ENCODE measurements at regions not wholly inside any gene's neighbourhood (a gene's known extent, or its start where the extent isn't known, plus 50 kb on each side); places are given as distances from the start of the nearest gene placed in this dataset.

GRCh38 chr15:96560246-96560895 is 229.9 kb downstream of the NR2F2 start:
- no peak for TF ChIP-seq TAF1 (IDR thresholded peaks at IDR 0.05; ENCODE audit: borderline replicate concordance, insufficient read depth, low read length)

DNA sequence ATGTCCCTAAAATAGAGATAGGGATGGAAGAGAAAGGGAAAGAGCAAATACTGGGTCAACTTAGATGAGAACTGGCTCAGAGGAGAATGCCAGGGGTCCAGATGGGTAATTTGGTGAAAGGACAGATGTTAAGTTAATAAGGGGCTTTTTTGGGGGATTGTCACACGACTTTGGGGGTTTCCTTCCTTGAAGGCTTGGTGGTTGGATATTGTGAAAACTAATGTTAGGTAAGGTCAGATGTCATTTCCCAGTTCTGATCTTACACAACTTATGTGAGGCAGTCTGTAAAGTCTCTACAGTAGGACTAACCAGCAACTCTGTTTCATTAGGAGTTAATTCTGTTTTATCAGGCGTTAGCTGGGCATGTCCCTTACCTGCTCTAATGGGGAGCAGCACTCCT is 231.1 kb downstream of the NR2F2 start:
- TF ChIP-seq SIN3A (IDR thresholded peaks at IDR 0.05; ENCODE audit: borderline replicate concordance, insufficient read depth, low read length) (no peak), TAF1 (IDR thresholded peaks at IDR 0.05; ENCODE audit: borderline replicate concordance, insufficient read depth, low read length) (no peak), FOXP2 (optimal IDR thresholded peaks at IDR 0.05; ENCODE audit: borderline replicate concordance, extremely low read depth, extremely low read length, insufficient read depth) (no peak), POLR2AphosphoS5 (IDR thresholded peaks at IDR 0.05; ENCODE audit: low read depth, low read length) (no peak)
- TF ChIP-seq, protein P1, sequence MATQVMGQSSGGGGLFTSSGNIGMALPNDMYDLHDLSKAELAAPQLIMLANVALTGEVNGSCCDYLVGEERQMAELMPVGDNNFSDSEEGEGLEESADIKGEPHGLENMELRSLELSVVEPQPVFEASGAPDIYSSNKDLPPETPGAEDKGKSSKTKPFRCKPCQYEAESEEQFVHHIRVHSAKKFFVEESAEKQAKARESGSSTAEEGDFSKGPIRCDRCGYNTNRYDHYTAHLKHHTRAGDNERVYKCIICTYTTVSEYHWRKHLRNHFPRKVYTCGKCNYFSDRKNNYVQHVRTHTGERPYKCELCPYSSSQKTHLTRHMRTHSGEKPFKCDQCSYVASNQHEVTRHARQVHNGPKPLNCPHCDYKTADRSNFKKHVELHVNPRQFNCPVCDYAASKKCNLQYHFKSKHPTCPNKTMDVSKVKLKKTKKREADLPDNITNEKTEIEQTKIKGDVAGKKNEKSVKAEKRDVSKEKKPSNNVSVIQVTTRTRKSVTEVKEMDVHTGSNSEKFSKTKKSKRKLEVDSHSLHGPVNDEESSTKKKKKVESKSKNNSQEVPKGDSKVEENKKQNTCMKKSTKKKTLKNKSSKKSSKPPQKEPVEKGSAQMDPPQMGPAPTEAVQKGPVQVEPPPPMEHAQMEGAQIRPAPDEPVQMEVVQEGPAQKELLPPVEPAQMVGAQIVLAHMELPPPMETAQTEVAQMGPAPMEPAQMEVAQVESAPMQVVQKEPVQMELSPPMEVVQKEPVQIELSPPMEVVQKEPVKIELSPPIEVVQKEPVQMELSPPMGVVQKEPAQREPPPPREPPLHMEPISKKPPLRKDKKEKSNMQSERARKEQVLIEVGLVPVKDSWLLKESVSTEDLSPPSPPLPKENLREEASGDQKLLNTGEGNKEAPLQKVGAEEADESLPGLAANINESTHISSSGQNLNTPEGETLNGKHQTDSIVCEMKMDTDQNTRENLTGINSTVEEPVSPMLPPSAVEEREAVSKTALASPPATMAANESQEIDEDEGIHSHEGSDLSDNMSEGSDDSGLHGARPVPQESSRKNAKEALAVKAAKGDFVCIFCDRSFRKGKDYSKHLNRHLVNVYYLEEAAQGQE (IDR thresholded peaks at IDR 0.05; ENCODE audit: insufficient read depth in 1 of 2, low read depth in 2 of 2, low read length in 2 of 2) = no peak

DNA sequence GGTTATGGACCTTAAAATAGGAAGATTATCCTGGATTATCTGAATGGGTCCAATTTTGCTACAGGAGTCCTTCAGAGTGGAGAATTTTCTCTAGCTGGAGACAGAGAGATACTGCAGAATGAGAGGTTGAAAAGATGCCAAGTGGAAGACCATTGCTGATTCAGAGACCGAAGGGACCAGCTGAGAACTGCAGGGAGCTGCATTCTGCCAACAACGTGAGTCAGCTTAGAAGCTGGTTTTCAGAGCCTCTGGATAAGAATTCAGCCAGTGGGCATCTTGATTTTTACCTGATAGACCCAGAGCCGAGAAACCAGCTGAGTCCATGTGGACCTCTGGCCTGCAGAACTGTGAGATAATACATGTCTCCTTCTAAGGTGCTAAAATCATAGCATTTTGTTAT is 234.0 kb downstream of the NR2F2 start:
- TF ChIP-seq SIN3A (IDR thresholded peaks at IDR 0.05; ENCODE audit: borderline replicate concordance, insufficient read depth, low read length) (no peak), POLR2AphosphoS5 (IDR thresholded peaks at IDR 0.05; ENCODE audit: low read depth, low read length) (no peak), FOXP2 (optimal IDR thresholded peaks at IDR 0.05; ENCODE audit: borderline replicate concordance, extremely low read depth, extremely low read length, insufficient read depth) (no peak)
- TF ChIP-seq, protein P1 (IDR thresholded peaks at IDR 0.05; ENCODE audit: insufficient read depth in 1 of 2, low read depth in 2 of 2, low read length in 2 of 2) = no peak

DNA sequence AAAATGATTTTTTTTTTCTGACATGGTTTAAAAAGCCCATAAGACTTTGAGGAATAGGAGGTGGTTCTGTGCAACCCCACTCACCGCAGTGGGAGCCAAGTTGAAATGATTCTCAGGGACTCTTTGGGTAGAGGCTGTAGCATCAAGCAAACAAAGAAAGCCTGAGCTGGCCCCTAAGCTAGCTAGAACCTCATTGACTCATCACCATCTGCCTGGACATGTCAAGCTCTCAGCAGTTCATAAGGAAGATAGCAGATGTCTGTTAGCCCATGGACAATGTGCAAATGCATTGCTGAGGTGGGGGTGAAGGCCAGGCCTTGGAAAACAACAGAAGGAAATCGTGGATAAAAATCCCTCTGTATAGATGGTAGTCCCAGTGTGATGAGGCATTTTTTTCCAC is 234.8 kb downstream of the NR2F2 start:
- no peak for TF ChIP-seq TAF1 (IDR thresholded peaks at IDR 0.05; ENCODE audit: borderline replicate concordance, insufficient read depth, low read length)
- TF ChIP-seq, protein P1 (IDR thresholded peaks at IDR 0.05; ENCODE audit: insufficient read depth in 1 of 2, low read depth in 2 of 2, low read length in 2 of 2) = no peak
- no peak for TF ChIP-seq FOXP2 (optimal IDR thresholded peaks at IDR 0.05; ENCODE audit: borderline replicate concordance, extremely low read depth, extremely low read length, insufficient read depth)
- no peak for TF ChIP-seq SIN3A (IDR thresholded peaks at IDR 0.05; ENCODE audit: borderline replicate concordance, insufficient read depth, low read length)
- TF ChIP-seq POLR2AphosphoS5 (IDR thresholded peaks at IDR 0.05; ENCODE audit: low read depth, low read length) = no peak

DNA sequence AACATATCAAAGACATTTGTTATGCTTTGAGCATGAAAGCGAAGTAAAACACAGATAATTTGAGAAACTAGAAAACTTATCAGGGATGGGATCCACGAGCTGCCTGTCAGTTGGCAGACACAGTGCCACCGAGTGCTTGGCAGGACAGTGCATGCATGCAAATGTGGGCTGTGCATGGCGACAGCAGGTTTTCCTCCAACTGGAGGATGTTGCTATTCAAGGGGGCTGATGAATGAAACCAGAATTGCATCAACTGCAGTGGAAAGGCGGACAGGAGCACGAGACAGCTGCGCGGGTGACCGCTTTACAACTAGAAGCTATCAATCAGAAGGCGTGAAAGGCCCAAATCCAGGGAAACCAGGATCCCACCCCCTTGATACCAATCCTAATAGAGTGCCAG is 244.3 kb downstream of the NR2F2 start:
- TF ChIP-seq FOXP2 (optimal IDR thresholded peaks at IDR 0.05; ENCODE audit: borderline replicate concordance, extremely low read depth, extremely low read length, insufficient read depth) = no peak
- no peak for TF ChIP-seq POLR2AphosphoS5 (IDR thresholded peaks at IDR 0.05; ENCODE audit: low read depth, low read length)
- TF ChIP-seq SIN3A (IDR thresholded peaks at IDR 0.05; ENCODE audit: borderline replicate concordance, insufficient read depth, low read length) = no peak
- TF ChIP-seq, protein P1 (IDR thresholded peaks at IDR 0.05; ENCODE audit: insufficient read depth in 1 of 2, low read depth in 2 of 2, low read length in 2 of 2) = no peak
- no peak for TF ChIP-seq TAF1 (IDR thresholded peaks at IDR 0.05; ENCODE audit: borderline replicate concordance, insufficient read depth, low read length)

All from PFSK-1 (cell line).